Panc1 (cell line): ENCODE measurements at regions not wholly inside any gene's neighbourhood (a gene's known extent, or its start where the extent isn't known, plus 50 kb on each side); places are given as distances from the start of the nearest gene placed in this dataset.

ENCODE experiments used
- ATAC-seq: fragments of 200-7000 bp; cut with Tn5 transposase; 2 replicates; pipeline ENCODE4 v1.9.1; 2020; ENCODE audit warnings: mild to moderate bottlenecking, moderate library complexity
- BruUV-seq: library from RNA; stranded (reverse); fragments of 400-500 nt; replicated peaks from 2 replicates; lab custom pipeline; 2021; lab: Mats Ljungman, UMichigan
- CTCF ChIA-PET: fragments of 300-600 bp; sonication (Branson Sonifier 250); formaldehyde crosslinking; loops from one replicate; lab custom pipeline; 2022; ENCODE audit warnings: antibody characterized with exemption; lab: Charles Lee
- POLR2A ChIA-PET: fragments of 300-600 bp; sonication (Branson Sonifier 250); formaldehyde crosslinking; loops from one replicate; lab custom pipeline; 2022; ENCODE audit warnings: antibody characterized with exemption; lab: Charles Lee
- DNase-seq: peaks from one replicate; pipeline ENCODE4 v3.0.0-alpha.2; 2010; ENCODE audit warnings: low read depth, low spot score
- H3K27ac ChIP-seq: 2 replicates; pipeline ENCODE4 v1.5.1; 2011; ENCODE audit warnings: mild to moderate bottlenecking, low read length, inconsistent platforms
- H3K27me3 ChIP-seq: fragments of 200-500 bp; sonication (Bioruptor generic); 2 replicates; pipeline ENCODE4 v1.6.0; 2014; ENCODE audit warnings: low read length, inconsistent platforms; ENCODE audit not compliant: control insufficient read depth, insufficient read depth
- H3K36me3 ChIP-seq: fragments of 200-500 bp; sonication (Bioruptor generic); 2 replicates; pipeline ENCODE4 v1.5.1; 2014; ENCODE audit warnings: inconsistent platforms, mild to moderate bottlenecking, low read length, moderate library complexity; ENCODE audit not compliant: control insufficient read depth, insufficient read depth
- H3K4me1 ChIP-seq: 2 replicates; pipeline ENCODE4 v1.5.1; 2011; ENCODE audit warnings: inconsistent platforms, mild to moderate bottlenecking, low read length, moderate library complexity; ENCODE audit not compliant: control insufficient read depth, insufficient read depth
- H3K4me3 ChIP-seq, 2 experiments: 2 replicates each; pipeline ENCODE4 v1.5.1; 2011 to 2012; ENCODE audit warnings: low read depth in 2 of 2, low read length in 2 of 2, mild to moderate bottlenecking in 2 of 2, inconsistent platforms in 1 of 2, moderate library complexity in 1 of 2
- H3K9me3 ChIP-seq: fragments of 200-500 bp; sonication (Bioruptor generic); 2 replicates; pipeline ENCODE4 v1.5.1; 2014; ENCODE audit warnings: low read depth, mild to moderate bottlenecking, inconsistent platforms, low read length, moderate library complexity; ENCODE audit not compliant: control insufficient read depth, insufficient read depth
- POLR2AphosphoS5 ChIP-seq: IDR thresholded peaks from 2 replicates; pipeline ENCODE4 v1.6.1; 2012; ENCODE audit warnings: mild to moderate bottlenecking, low read depth, low read length, moderate library complexity
- SIN3A ChIP-seq: IDR thresholded peaks from 2 replicates; pipeline ENCODE4 v1.6.1; 2012; ENCODE audit warnings: low read depth, mild to moderate bottlenecking, low read length, moderate library complexity, borderline replicate concordance; ENCODE audit not compliant: insufficient read depth
- TCF7L2 ChIP-seq: IDR thresholded peaks from 2 replicates; pipeline ENCODE4 v1.6.1; 2011; ENCODE audit warnings: mild to moderate bottlenecking, low read depth, low read length, inconsistent platforms
- in situ Hi-C: cut with HindIII; loops from 2 replicates; pipeline ENCODE4 v1.10.0; 2016; ENCODE audit warnings: low sequenced_read_pairs, low pct_unique_long_range_greater_than_20kb
- intact Hi-C: fragments of 100-400 bp; cut with micrococcal nuclease; formaldehyde crosslinking; loops from one replicate; pipeline ENCODE4 v1.10.0; 2022; ENCODE audit not compliant: unreplicated experiment
- TF ChIP-seq, protein P1 (sequence below), 2 experiments: IDR thresholded peaks; 2 replicates each; pipeline ENCODE4 v1.6.1; 2011 to 2012; ENCODE audit warnings: low read depth in 2 of 2, control low read depth in 1 of 2, low read length in 1 of 2, mild to moderate bottlenecking in 1 of 2, moderate library complexity in 1 of 2; ENCODE audit not compliant: insufficient read depth in 1 of 2
- TF ChIP-seq, protein P2 (sequence below): fragments of 450-650 bp; IDR thresholded peaks from 2 replicates; pipeline ENCODE4 v1.5.1; 2017; ENCODE audit warnings: mild to moderate bottlenecking

DNA sequence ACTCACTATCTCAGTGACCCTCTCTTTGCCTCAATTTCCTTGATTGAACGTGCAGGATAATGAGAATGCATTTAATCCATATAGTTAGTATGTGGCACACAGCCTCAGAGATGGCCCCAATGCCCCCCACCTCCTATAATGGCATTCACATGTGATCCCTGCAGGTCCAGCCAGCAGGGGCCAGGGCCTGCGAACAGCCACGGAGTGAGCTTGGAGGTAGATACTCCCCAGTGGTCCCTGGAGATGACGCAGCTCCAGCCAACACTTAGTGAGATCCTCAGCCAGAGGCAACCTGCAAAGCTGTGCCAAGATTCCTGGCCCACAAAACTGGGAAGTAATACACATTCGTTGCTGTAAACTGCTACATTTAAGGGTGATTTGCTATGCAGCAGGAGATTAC lies 184.9 kb upstream of the NSMCE3 start:
- ChIA-PET CTCF (no interaction called here), POLR2A (no interaction called here)
- in situ Hi-C loops, result no loop called here
- Histone ChIP-seq H3K4me3 (no peak overlapping the region), H3K9me3 (no peaks in the 10 kb centered on the region), H3K36me3 (no peaks in the 10 kb centered on the region), H3K27ac (no peak overlapping the region), H3K4me1 (no peaks in the 10 kb centered on the region; the same call in 1 of the 2 replicates), H3K27me3 (no peaks in the 10 kb centered on the region)
- DNase-seq (no peak), ATAC-seq (no peak)
- intact Hi-C loops, result no loop called here
- BruUV-seq, result no TSS peak
- TF ChIP-seq POLR2AphosphoS5 (no peak), TCF7L2 (no peak), SIN3A (no peak)
- TF ChIP-seq, protein P1, sequence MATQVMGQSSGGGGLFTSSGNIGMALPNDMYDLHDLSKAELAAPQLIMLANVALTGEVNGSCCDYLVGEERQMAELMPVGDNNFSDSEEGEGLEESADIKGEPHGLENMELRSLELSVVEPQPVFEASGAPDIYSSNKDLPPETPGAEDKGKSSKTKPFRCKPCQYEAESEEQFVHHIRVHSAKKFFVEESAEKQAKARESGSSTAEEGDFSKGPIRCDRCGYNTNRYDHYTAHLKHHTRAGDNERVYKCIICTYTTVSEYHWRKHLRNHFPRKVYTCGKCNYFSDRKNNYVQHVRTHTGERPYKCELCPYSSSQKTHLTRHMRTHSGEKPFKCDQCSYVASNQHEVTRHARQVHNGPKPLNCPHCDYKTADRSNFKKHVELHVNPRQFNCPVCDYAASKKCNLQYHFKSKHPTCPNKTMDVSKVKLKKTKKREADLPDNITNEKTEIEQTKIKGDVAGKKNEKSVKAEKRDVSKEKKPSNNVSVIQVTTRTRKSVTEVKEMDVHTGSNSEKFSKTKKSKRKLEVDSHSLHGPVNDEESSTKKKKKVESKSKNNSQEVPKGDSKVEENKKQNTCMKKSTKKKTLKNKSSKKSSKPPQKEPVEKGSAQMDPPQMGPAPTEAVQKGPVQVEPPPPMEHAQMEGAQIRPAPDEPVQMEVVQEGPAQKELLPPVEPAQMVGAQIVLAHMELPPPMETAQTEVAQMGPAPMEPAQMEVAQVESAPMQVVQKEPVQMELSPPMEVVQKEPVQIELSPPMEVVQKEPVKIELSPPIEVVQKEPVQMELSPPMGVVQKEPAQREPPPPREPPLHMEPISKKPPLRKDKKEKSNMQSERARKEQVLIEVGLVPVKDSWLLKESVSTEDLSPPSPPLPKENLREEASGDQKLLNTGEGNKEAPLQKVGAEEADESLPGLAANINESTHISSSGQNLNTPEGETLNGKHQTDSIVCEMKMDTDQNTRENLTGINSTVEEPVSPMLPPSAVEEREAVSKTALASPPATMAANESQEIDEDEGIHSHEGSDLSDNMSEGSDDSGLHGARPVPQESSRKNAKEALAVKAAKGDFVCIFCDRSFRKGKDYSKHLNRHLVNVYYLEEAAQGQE (IDR thresholded peaks at IDR 0.05; ENCODE audit: insufficient read depth in 1 of 2, low read depth in 2 of 2, low read length in 1 of 2), result no peak
- TF ChIP-seq, protein P2, sequence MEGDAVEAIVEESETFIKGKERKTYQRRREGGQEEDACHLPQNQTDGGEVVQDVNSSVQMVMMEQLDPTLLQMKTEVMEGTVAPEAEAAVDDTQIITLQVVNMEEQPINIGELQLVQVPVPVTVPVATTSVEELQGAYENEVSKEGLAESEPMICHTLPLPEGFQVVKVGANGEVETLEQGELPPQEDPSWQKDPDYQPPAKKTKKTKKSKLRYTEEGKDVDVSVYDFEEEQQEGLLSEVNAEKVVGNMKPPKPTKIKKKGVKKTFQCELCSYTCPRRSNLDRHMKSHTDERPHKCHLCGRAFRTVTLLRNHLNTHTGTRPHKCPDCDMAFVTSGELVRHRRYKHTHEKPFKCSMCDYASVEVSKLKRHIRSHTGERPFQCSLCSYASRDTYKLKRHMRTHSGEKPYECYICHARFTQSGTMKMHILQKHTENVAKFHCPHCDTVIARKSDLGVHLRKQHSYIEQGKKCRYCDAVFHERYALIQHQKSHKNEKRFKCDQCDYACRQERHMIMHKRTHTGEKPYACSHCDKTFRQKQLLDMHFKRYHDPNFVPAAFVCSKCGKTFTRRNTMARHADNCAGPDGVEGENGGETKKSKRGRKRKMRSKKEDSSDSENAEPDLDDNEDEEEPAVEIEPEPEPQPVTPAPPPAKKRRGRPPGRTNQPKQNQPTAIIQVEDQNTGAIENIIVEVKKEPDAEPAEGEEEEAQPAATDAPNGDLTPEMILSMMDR, result no peak

- H3K36me3 ChIP-seq, result no peaks in the 10 kb centered on the region
- in situ Hi-C loops, result no loop called here
- intact Hi-C loops, result no loop called here
- no peaks in the 10 kb centered on the region; the same call in 1 of the 2 replicates for H3K4me1 ChIP-seq
- no TSS peak for BruUV-seq
- no peak for DNase-seq
- no peak overlapping the region for H3K27ac ChIP-seq
- POLR2A ChIA-PET, result no interaction called here
- H3K4me3 ChIP-seq, result no peak overlapping the region
- H3K27me3 ChIP-seq, result no peaks in the 10 kb centered on the region
- ATAC-seq, result peak; percentile 77
- CTCF ChIA-PET, result no interaction called here
- no peaks in the 10 kb centered on the region for H3K9me3 ChIP-seq
- TF ChIP-seq POLR2AphosphoS5 (no peak), TCF7L2 (0 out of 2 replicates have a peak, but pooled peaks have one; percentile 27)
These were observed 183.5 kb upstream of the NSMCE3 start for GRCh38 chr15:29452881-29453731.
